ENCODE measurements at regions not wholly inside any gene's neighbourhood (a gene's known extent, or its start where the extent isn't known, plus 50 kb on each side); places are given as distances from the start of the nearest gene placed in this dataset.

GRCh38 chr3:72105306-72105705 lies 320.4 kb upstream of the PROK2 start:
- H3K4ac ChIP-seq (ENCODE audit: low read length), result no peak overlapping the region
- no peak overlapping the region for H2BK5ac ChIP-seq (ENCODE audit: low read length)
- no peak overlapping the region for H3K23ac ChIP-seq (ENCODE audit: low read depth, low read length, poor library complexity)
- peaks cover 0 to 5% (median 2%) of the 10 kb centered on the region in 3 experiments for H3K27me3 ChIP-seq (ENCODE audit: control insufficient read depth in 3 of 3, insufficient read depth in 3 of 3, low read depth in 1 of 3, low read length in 3 of 3)
- no peak overlapping the region for H4K91ac ChIP-seq (ENCODE audit: low read depth, low read length, poor library complexity)
- no peak overlapping the region for H2BK15ac ChIP-seq (ENCODE audit: low read length)
- H3K4me2 ChIP-seq (ENCODE audit: insufficient read depth, low read length, poor library complexity, severe bottlenecking), result no peak overlapping the region
- WGBS, 2 donors (ENCODE audit: extremely low coverage in 2 of 2, insufficient read length in 2 of 2, insufficient replicate concordance in 1 of 2), result no CpG with 5 or more reads among the region's 6 CpGs
- no peak overlapping the region for H2AK5ac ChIP-seq (ENCODE audit: low read depth, low read length)
- H2BK120ac ChIP-seq (ENCODE audit: low read depth, low read length), result no peak overlapping the region
- no peak overlapping the region for H3K14ac ChIP-seq (ENCODE audit: low read length)
- no peak overlapping the region for H4K8ac ChIP-seq (ENCODE audit: low read depth, low read length)
- H3K9ac ChIP-seq (ENCODE audit: low read depth, low read length, poor library complexity), result no peak overlapping the region
- no peak overlapping the region for H3K27ac ChIP-seq (replicated peaks; ENCODE audit: low read length)
- no peak overlapping the region for H2AFZ ChIP-seq (ENCODE audit: low read length)
- no peak for DNase-seq (ENCODE audit: low spot score)
- no peak overlapping the region for H3K18ac ChIP-seq (ENCODE audit: low read length)
- no peaks in the 10 kb centered on the region for H3K36me3 ChIP-seq (replicated peaks in 1 of 2; ENCODE audit: control insufficient read depth in 2 of 2, insufficient read depth in 2 of 2, low read length in 2 of 2)
- H3K4me1 ChIP-seq (ENCODE audit: control insufficient read depth in 2 of 2, insufficient read depth in 1 of 2, low read depth in 1 of 2, low read length in 2 of 2), result peaks cover 2 to 3% of the 10 kb centered on the region in 2 donors
- no peaks in the 10 kb centered on the region for H3K9me3 ChIP-seq (replicated peaks in 1 of 2; ENCODE audit: control insufficient read depth in 2 of 2, insufficient read depth in 1 of 2, low read depth in 1 of 2, low read length in 2 of 2)
- no peaks in the 10 kb centered on the region for H3K79me1 ChIP-seq (ENCODE audit: low read depth, low read length)
- H3K4me3 ChIP-seq (ENCODE audit: low read length in 2 of 2), result no peak overlapping the region
- H2BK12ac ChIP-seq (ENCODE audit: low read length), result no peak overlapping the region

- Histone ChIP-seq H2AFZ (ENCODE audit: low read length) (no peak overlapping the region), H3K79me1 (ENCODE audit: low read depth, low read length) (no peaks in the 10 kb centered on the region), H2BK15ac (ENCODE audit: low read length) (no peak overlapping the region), H3K18ac (ENCODE audit: low read length) (peak overlapping the region; percentile 22), H3K36me3 (replicated peaks in 1 of 2; ENCODE audit: control insufficient read depth in 2 of 2, insufficient read depth in 2 of 2, low read length in 2 of 2) (no peaks in the 10 kb centered on the region), H3K4me1 (ENCODE audit: control insufficient read depth in 2 of 2, insufficient read depth in 1 of 2, low read depth in 1 of 2, low read length in 2 of 2) (peaks cover 2 to 3% of the 10 kb centered on the region in 2 donors), H3K27ac (replicated peaks; ENCODE audit: low read length) (no peak overlapping the region), H3K9me3 (replicated peaks in 1 of 2; ENCODE audit: control insufficient read depth in 2 of 2, insufficient read depth in 1 of 2, low read depth in 1 of 2, low read length in 2 of 2) (no peaks in the 10 kb centered on the region), H4K8ac (ENCODE audit: low read depth, low read length) (no peak overlapping the region), H3K23ac (ENCODE audit: low read depth, low read length, poor library complexity) (no peak overlapping the region), H2BK12ac (ENCODE audit: low read length) (no peak overlapping the region), H3K14ac (ENCODE audit: low read length) (no peak overlapping the region), H3K4me3 (ENCODE audit: low read length in 2 of 2) (no peak overlapping the region), H2BK120ac (ENCODE audit: low read depth, low read length) (no peak overlapping the region), H3K4me2 (ENCODE audit: insufficient read depth, low read length, poor library complexity, severe bottlenecking) (no peak overlapping the region), H2BK5ac (ENCODE audit: low read length) (no peak overlapping the region), H4K91ac (ENCODE audit: low read depth, low read length, poor library complexity) (no peak overlapping the region), H3K9ac (ENCODE audit: low read depth, low read length, poor library complexity) (no peak overlapping the region), H2AK5ac (ENCODE audit: low read depth, low read length) (no peak overlapping the region), H3K27me3 (ENCODE audit: control insufficient read depth in 3 of 3, insufficient read depth in 3 of 3, low read depth in 1 of 3, low read length in 3 of 3) (peaks cover 0 to 9% (median 2%) of the 10 kb centered on the region in 3 experiments), H3K4ac (ENCODE audit: low read length) (no peak overlapping the region)
- WGBS, 2 donors (ENCODE audit: extremely low coverage in 2 of 2, insufficient read length in 2 of 2, insufficient replicate concordance in 1 of 2), result no CpG with 5 or more reads among the region's 5 CpGs
- DNase-seq (ENCODE audit: low spot score), result no peak
Measured at GRCh38 chr3:72102112-72102616, 317.2 kb upstream of the PROK2 start.

DNA sequence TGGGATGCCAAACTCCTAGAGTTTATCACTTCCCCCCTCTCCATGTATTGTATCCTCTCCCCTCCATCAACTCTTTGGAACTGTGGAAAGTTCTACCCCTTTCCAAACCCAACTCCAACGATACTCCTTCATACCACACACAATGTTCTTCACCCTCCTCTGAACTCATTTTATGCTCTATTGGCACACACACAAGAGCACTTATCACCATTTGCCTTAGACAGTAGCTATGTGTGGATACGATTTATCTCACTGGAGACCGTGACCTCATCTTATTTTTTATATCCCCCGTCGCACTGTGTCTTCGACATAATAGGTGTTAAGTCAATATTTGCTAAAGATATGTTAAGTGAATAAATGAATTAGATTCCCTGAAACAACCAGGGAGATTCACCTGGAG lies 316.5 kb upstream of the PROK2 start:
- Histone ChIP-seq H2AFZ (ENCODE audit: low read length) (no peak overlapping the region), H2BK15ac (ENCODE audit: low read length) (no peak overlapping the region), H3K9me3 (replicated peaks in 1 of 2; ENCODE audit: control insufficient read depth in 2 of 2, insufficient read depth in 1 of 2, low read depth in 1 of 2, low read length in 2 of 2) (peaks cover 0 to 1% of the 10 kb centered on the region in 2 donors), H3K4me3 (ENCODE audit: low read length in 2 of 2) (peak overlapping the region in 1 of 2 donors; percentile 40), H3K4me2 (ENCODE audit: insufficient read depth, low read length, poor library complexity, severe bottlenecking) (no peak overlapping the region), H3K4me1 (ENCODE audit: control insufficient read depth in 2 of 2, insufficient read depth in 1 of 2, low read depth in 1 of 2, low read length in 2 of 2) (peaks cover 2 to 3% of the 10 kb centered on the region in 2 donors), H4K8ac (ENCODE audit: low read depth, low read length) (no peak overlapping the region), H3K36me3 (replicated peaks in 1 of 2; ENCODE audit: control insufficient read depth in 2 of 2, insufficient read depth in 2 of 2, low read length in 2 of 2) (no peaks in the 10 kb centered on the region), H2BK5ac (ENCODE audit: low read length) (no peak overlapping the region), H3K27me3 (ENCODE audit: control insufficient read depth in 3 of 3, insufficient read depth in 3 of 3, low read depth in 1 of 3, low read length in 3 of 3) (peaks cover 0 to 9% (median 2%) of the 10 kb centered on the region in 3 experiments), H3K9ac (ENCODE audit: low read depth, low read length, poor library complexity) (no peak overlapping the region), H4K91ac (ENCODE audit: low read depth, low read length, poor library complexity) (no peak overlapping the region), H3K27ac (replicated peaks; ENCODE audit: low read length) (no peak overlapping the region), H2AK5ac (ENCODE audit: low read depth, low read length) (no peak overlapping the region), H3K14ac (ENCODE audit: low read length) (no peak overlapping the region), H3K18ac (ENCODE audit: low read length) (no peak overlapping the region), H2BK120ac (ENCODE audit: low read depth, low read length) (no peak overlapping the region), H3K23ac (ENCODE audit: low read depth, low read length, poor library complexity) (no peak overlapping the region), H2BK12ac (ENCODE audit: low read length) (no peak overlapping the region), H3K79me1 (ENCODE audit: low read depth, low read length) (no peaks in the 10 kb centered on the region), H3K4ac (ENCODE audit: low read length) (no peak overlapping the region)
- no CpG with 5 or more reads among the region's 6 CpGs for WGBS, 2 donors (ENCODE audit: extremely low coverage in 2 of 2, insufficient read length in 2 of 2, insufficient replicate concordance in 1 of 2)
- DNase-seq (ENCODE audit: low spot score), result no peak

- Histone ChIP-seq H2AFZ (ENCODE audit: low read length) (peak overlapping the region; percentile 93), H2BK120ac (ENCODE audit: low read depth, low read length) (no peak overlapping the region), H3K18ac (ENCODE audit: low read length) (peak overlapping the region; percentile 71), H2BK5ac (ENCODE audit: low read length) (no peak overlapping the region), H3K79me1 (ENCODE audit: low read depth, low read length) (no peaks in the 10 kb centered on the region), H2BK12ac (ENCODE audit: low read length) (no peak overlapping the region), H4K8ac (ENCODE audit: low read depth, low read length) (no peak overlapping the region), H3K14ac (ENCODE audit: low read length) (no peak overlapping the region), H3K36me3 (replicated peaks in 1 of 2; ENCODE audit: control insufficient read depth in 2 of 2, insufficient read depth in 2 of 2, low read length in 2 of 2) (no peaks in the 10 kb centered on the region), H2AK5ac (ENCODE audit: low read depth, low read length) (no peak overlapping the region), H3K4ac (ENCODE audit: low read length) (no peak overlapping the region), H3K4me3 (ENCODE audit: low read length in 2 of 2) (peak overlapping the region; percentile 40 to 79), H4K91ac (ENCODE audit: low read depth, low read length, poor library complexity) (no peak overlapping the region), H3K4me2 (ENCODE audit: insufficient read depth, low read length, poor library complexity, severe bottlenecking) (peak overlapping the region; percentile 84), H3K4me1 (ENCODE audit: control insufficient read depth in 2 of 2, insufficient read depth in 1 of 2, low read depth in 1 of 2, low read length in 2 of 2) (peaks cover 2 to 3% of the 10 kb centered on the region in 2 donors), H3K9me3 (replicated peaks in 1 of 2; ENCODE audit: control insufficient read depth in 2 of 2, insufficient read depth in 1 of 2, low read depth in 1 of 2, low read length in 2 of 2) (peaks cover 0 to 1% of the 10 kb centered on the region in 2 donors), H3K27me3 (ENCODE audit: control insufficient read depth in 3 of 3, insufficient read depth in 3 of 3, low read depth in 1 of 3, low read length in 3 of 3) (peaks cover 0 to 9% (median 2%) of the 10 kb centered on the region in 3 experiments), H3K27ac (replicated peaks; ENCODE audit: low read length) (no peak overlapping the region), H2BK15ac (ENCODE audit: low read length) (no peak overlapping the region), H3K9ac (ENCODE audit: low read depth, low read length, poor library complexity) (no peak overlapping the region), H3K23ac (ENCODE audit: low read depth, low read length, poor library complexity) (no peak overlapping the region)
- DNase-seq (ENCODE audit: low spot score), result peak; percentile 52
- no CpG with 5 or more reads among the region's 21 CpGs for WGBS, 2 donors (ENCODE audit: extremely low coverage in 2 of 2, insufficient read length in 2 of 2, insufficient replicate concordance in 1 of 2)
Measured at GRCh38 chr3:72100601-72101187, 315.7 kb upstream of the PROK2 start.

Data from neuronal stem cell (in vitro differentiated cells).